SK-N-MC (cell line): ENCODE measurements at regions not wholly inside any gene's neighbourhood (a gene's known extent, or its start where the extent isn't known, plus 50 kb on each side); places are given as distances from the start of the nearest gene placed in this dataset.

Experiments used
- EZH2 ChIP-seq: fragments of 200-600 bp; sonication (generic); IDR thresholded peaks from one replicate; pipeline ENCODE4 v1.6.1; 2017; ENCODE audit warnings: antibody characterized with exemption
- FOXP2 ChIP-seq: optimal IDR thresholded peaks from 2 replicates; pipeline ENCODE3; 2011; ENCODE audit warnings: mild to moderate bottlenecking, moderate library complexity; ENCODE audit not compliant: insufficient read depth; ENCODE audit errors: extremely low read length, control extremely low read depth
- POLR2AphosphoS5 ChIP-seq: IDR thresholded peaks from 2 replicates; pipeline ENCODE4 v1.6.1; 2012; ENCODE audit warnings: mild to moderate bottlenecking, low read depth, low read length, borderline replicate concordance

DNA sequence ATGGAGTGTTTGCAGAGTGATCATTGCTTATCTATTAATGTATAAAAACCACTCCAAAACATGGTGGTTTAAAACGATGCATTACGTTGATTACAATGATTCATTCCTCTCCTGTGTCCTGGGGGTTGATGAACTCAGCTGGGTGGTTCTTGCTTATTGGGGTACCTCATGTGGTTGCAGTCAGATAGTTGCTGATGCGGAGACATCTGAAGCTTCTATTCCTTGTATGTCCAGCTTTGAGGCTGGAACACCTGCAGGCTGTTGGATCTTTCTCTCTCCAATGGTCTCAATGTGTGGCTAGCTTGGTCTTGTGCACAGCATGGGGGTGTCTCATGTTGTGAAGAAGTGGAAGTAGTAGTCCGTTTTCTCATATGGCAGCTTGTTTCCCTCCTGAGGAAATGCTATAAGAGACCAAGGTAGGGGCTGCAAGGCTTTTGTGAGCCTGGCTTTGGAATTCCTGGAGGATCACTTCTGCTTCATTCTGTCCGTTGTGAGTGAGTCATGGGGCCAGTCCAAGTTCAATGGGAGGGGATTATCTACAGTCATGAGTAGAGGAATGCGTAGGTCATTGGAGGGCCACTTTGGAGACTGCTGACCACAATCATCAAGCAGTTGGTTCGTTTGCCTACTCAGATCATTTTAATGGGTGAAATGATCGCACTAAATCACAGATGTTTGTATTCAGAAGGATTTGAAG, 601.0 kb downstream of the SLC4A3 start:
- no peak for TF ChIP-seq EZH2
- no peak for TF ChIP-seq POLR2AphosphoS5
- TF ChIP-seq FOXP2, result no peak
